CD4-positive, CD25-positive, alpha-beta regulatory T cell (primary cell): ENCODE measurements at regions not wholly inside any gene's neighbourhood (a gene's known extent, or its start where the extent isn't known, plus 50 kb on each side); places are given as distances from the start of the nearest gene placed in this dataset.

Experiments
- ATAC-seq, 2 donors: fragments of 150-1000 bp; cut with Tn5 transposase; one replicate each; pipeline ENCODE4 v1.10.0; 2021; ENCODE audit warnings: low read depth in 2 of 2, moderate number of reproducible peaks in 2 of 2, moderate library complexity in 1 of 2
- DNase-seq, 3 donors: peaks; one replicate each; pipeline versions ENCODE4 v3.0.0 to v3.0.0-alpha.2; 2012 to 2022; ENCODE audit warnings: mixed read lengths in 1 of 3
- H3K27ac ChIP-seq: one replicate; pipeline ENCODE4 v1.7.0; 2013; ENCODE audit warnings: mild to moderate bottlenecking, low read length; ENCODE audit not compliant: insufficient read depth, poor library complexity, severe bottlenecking
- H3K27me3 ChIP-seq: one replicate; pipeline ENCODE4 v1.7.0; 2013; ENCODE audit warnings: low read length; ENCODE audit not compliant: control insufficient read depth, insufficient read depth
- H3K36me3 ChIP-seq: one replicate; pipeline ENCODE4 v1.7.0; 2013; ENCODE audit warnings: mild to moderate bottlenecking, low read length, moderate library complexity; ENCODE audit not compliant: control insufficient read depth, insufficient read depth
- H3K4me1 ChIP-seq: 2 replicates; pipeline ENCODE4 v1.7.0; 2013; ENCODE audit warnings: mild to moderate bottlenecking, low read length; ENCODE audit not compliant: insufficient read depth, control insufficient read depth, poor library complexity, severe bottlenecking
- H3K4me3 ChIP-seq: one replicate; pipeline ENCODE4 v1.7.0; 2013; ENCODE audit warnings: low read depth, mild to moderate bottlenecking, low read length, moderate library complexity
- H3K9me3 ChIP-seq, 2 experiments: 1 replicate in 1 of 2; 2 replicates in 1 of 2; pipeline ENCODE4 v1.7.0; 2013; ENCODE audit warnings: low read length in 2 of 2, mild to moderate bottlenecking in 1 of 2, moderate library complexity in 1 of 2; ENCODE audit not compliant: control insufficient read depth in 2 of 2
- H3K27ac Mint-ChIP-seq, 3 donors: one replicate each; pipeline ENCODE4 v1.8.0; 2020 to 2022; ENCODE audit warnings: mild to moderate bottlenecking in 3 of 3, mixed read lengths in 3 of 3, moderate library complexity in 2 of 3
- H3K27me3 Mint-ChIP-seq: one replicate; pipeline ENCODE4 v1.8.0; 2022; ENCODE audit warnings: mild to moderate bottlenecking, mixed read lengths
- H3K36me3 Mint-ChIP-seq: one replicate; pipeline ENCODE4 v1.8.0; 2020; ENCODE audit warnings: mixed read lengths
- H3K4me1 Mint-ChIP-seq, 4 donors: one replicate each; pipeline ENCODE4 v1.8.0; 2020 to 2022; ENCODE audit warnings: mixed read lengths in 4 of 4, mild to moderate bottlenecking in 1 of 4
- H3K4me3 Mint-ChIP-seq, 4 donors: one replicate each; pipeline ENCODE4 v1.8.0; 2020 to 2022; ENCODE audit warnings: mild to moderate bottlenecking in 4 of 4, mixed read lengths in 4 of 4, moderate library complexity in 3 of 4
- H3K9me3 Mint-ChIP-seq, 7 donors: one replicate each; pipeline ENCODE4 v1.8.0; 2020 to 2022; ENCODE audit warnings: mixed read lengths in 7 of 7, mild to moderate bottlenecking in 3 of 7, moderate library complexity in 2 of 7

DNA sequence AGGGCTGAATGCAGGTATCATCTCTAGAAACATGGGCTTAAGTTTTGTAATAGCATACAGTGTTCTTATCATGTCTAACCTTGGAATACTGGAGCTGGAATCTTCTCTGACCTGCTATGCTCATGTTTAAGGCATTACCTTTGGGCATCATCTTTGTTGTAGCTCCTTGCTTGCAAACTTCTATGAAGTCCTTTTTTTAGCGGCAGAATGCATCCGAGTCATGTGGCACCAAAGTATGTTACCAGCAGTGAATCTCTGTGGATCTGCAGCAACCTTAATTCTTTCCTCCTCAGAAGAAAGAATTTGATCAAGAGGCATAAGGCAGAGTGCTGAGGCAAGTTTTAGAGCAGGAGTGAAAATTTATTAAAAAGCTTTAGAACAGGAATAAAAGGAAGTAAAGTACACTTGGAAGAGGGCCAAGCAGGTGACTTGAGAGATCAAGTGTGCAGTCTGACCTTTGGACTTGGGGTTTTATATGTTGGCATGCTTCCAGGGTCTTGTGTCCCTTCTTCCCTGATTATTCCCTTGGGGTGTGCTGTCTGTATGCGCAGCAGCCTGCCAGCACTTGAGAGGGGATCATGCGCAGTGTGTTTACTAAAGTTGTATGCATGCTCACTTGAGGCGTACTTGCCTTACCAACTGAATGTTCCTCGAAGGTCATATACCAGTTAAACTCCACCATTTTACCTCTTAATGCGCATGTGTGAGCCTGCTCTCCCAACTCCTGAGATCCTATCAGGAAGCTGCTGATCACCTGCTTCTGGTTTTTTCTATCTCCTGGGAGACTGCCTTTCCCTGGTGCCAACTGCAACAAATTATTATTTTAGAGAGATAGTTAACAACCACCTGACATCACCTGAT, 115.5 kb downstream of the LACC1 start:
- Mint-ChIP-seq H3K27me3 (peaks cover 25% of the 10 kb centered on the region), H3K9me3 (peaks cover 0 to 22% (median 8%) of the 10 kb centered on the region in 7 donors), H3K36me3 (no peaks in the 10 kb centered on the region), H3K4me3 (no peak overlapping the region), H3K27ac (no peak overlapping the region), H3K4me1 (no peaks in the 10 kb centered on the region)
- no peaks in the 10 kb centered on the region for H3K36me3 ChIP-seq
- peaks cover 3 to 5% of the 10 kb centered on the region in 2 experiments for H3K9me3 ChIP-seq
- H3K4me3 ChIP-seq = no peak overlapping the region
- peaks cover 2% of the 10 kb centered on the region for H3K27me3 ChIP-seq
- H3K4me1 ChIP-seq = no peaks in the 10 kb centered on the region
- ATAC-seq (no peak), DNase-seq (no peak)
- H3K27ac ChIP-seq = no peak overlapping the region

DNA sequence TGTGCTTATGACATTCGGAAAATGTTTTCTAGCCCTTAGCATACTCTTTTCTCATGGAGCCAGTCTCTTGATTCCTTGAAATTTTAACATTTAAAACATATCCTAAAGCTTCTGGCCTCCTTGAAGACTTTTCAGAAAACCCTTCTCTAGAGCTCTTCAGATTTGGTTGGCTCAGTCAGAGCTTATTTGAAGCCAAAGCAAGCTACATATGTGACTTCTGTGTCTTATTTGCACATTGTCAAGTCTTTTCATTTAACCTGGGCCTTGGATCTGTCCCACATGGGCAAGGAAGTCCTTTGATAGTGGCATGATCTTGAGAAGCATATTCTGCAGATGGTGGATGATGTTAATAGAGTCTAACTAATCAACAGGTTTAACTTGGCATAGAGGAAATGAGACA, 116.5 kb downstream of the LACC1 start:
- Mint-ChIP-seq H3K4me3 (no peak overlapping the region), H3K27ac (no peak overlapping the region), H3K4me1 (no peaks in the 10 kb centered on the region), H3K9me3 (peaks cover 0 to 22% (median 8%) of the 10 kb centered on the region in 7 donors), H3K36me3 (no peaks in the 10 kb centered on the region), H3K27me3 (peaks cover 20% of the 10 kb centered on the region)
- Histone ChIP-seq H3K27me3 (peaks cover 2% of the 10 kb centered on the region), H3K36me3 (no peaks in the 10 kb centered on the region), H3K9me3 (peaks cover 3 to 5% of the 10 kb centered on the region in 2 experiments), H3K4me1 (no peaks in the 10 kb centered on the region), H3K4me3 (no peak overlapping the region), H3K27ac (no peak overlapping the region)
- ATAC-seq (no peak), DNase-seq (no peak)

DNA sequence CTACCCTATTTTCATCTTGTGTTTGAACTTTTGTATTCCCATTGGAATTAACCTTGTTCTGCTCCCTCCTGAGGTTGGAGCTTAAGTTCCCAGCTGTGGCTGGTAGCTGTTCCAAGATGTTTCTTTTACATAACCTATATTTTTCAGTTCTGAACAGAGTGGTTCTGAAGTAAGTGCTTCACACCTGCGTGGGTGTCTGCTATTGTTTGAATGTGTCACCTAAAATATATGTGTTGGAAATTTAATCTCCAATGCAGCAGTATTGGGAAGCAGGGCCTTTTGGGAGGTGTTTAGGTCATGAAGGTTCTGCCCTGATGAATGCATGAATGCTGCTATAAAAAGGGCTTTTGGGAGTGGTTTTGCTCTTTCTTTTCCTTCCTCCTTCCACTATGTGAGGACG, 123.8 kb downstream of the LACC1 start:
- Mint-ChIP-seq H3K27me3 (peaks cover 9% of the 10 kb centered on the region), H3K27ac (no peak overlapping the region), H3K9me3 (peaks cover 0 to 6% (median 0%) of the 10 kb centered on the region in 7 donors), H3K4me3 (no peak overlapping the region), H3K4me1 (no peaks in the 10 kb centered on the region), H3K36me3 (no peaks in the 10 kb centered on the region)
- Histone ChIP-seq H3K27ac (no peak overlapping the region), H3K4me3 (no peak overlapping the region), H3K9me3 (peaks cover 0 to 5% of the 10 kb centered on the region in 2 experiments), H3K36me3 (no peaks in the 10 kb centered on the region), H3K4me1 (no peaks in the 10 kb centered on the region), H3K27me3 (peaks cover 2% of the 10 kb centered on the region)
- no peak for DNase-seq
- ATAC-seq = no peak

DNA sequence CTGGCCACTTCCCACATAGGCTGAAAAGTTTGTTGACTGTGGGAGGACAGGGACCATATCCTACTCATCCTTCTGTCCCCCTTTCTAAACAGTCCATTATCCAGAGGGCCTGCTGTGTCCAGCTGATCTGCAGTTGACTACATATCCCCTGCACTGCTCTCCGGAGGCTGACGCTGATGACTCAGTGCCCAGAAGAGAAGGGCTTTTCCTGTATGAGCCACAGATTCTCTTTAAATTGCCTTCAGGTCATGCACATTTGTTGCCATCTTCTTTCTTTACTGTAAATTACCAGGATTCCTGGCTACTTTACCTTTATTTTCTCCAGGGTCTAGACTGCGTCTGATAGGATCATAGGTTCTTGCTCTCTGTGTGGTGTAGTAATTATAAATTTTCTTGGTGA, 125.2 kb downstream of the LACC1 start:
- peaks cover 0 to 6% (median 0%) of the 10 kb centered on the region in 7 donors for H3K9me3 Mint-ChIP-seq
- Histone ChIP-seq H3K4me1 (no peaks in the 10 kb centered on the region), H3K4me3 (no peak overlapping the region), H3K27me3 (peaks cover 6% of the 10 kb centered on the region), H3K27ac (no peak overlapping the region), H3K9me3 (peaks cover 0 to 5% of the 10 kb centered on the region in 2 experiments), H3K36me3 (no peaks in the 10 kb centered on the region)
- H3K4me1 Mint-ChIP-seq = no peaks in the 10 kb centered on the region
- H3K27me3 Mint-ChIP-seq = peaks cover 14% of the 10 kb centered on the region
- H3K27ac Mint-ChIP-seq = no peak overlapping the region
- H3K4me3 Mint-ChIP-seq = no peak overlapping the region
- DNase-seq = no peak
- H3K36me3 Mint-ChIP-seq = no peaks in the 10 kb centered on the region
- no peak for ATAC-seq

DNA sequence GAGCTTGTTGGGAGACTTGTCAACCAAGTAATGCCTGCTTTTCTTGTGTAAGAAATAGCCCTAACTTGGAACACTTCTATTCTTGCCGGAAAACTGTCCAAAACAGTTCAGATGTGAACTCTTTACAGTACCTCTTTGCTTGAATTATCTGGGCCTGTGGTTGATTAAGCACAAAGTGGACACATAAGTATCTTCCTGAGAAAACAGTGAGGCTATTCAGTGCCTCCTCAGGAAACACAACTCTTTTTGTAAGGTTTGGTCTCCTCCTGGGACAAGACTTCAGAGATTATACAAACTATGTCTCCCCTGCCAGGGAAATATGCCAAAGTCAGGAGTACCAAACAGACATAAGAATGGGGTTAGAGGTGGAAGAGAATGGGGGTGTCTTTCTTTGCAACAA, 127.7 kb downstream of the LACC1 start:
- H3K27me3 ChIP-seq = peaks cover 7% of the 10 kb centered on the region
- H3K4me3 ChIP-seq = no peak overlapping the region
- ATAC-seq = no peak
- peaks cover 0 to 5% of the 10 kb centered on the region in 2 experiments for H3K9me3 ChIP-seq
- H3K27ac Mint-ChIP-seq = no peak overlapping the region
- no peak for DNase-seq
- H3K36me3 ChIP-seq = no peaks in the 10 kb centered on the region
- H3K9me3 Mint-ChIP-seq = peaks cover 0 to 6% (median 1%) of the 10 kb centered on the region in 7 donors
- no peaks in the 10 kb centered on the region for H3K4me1 ChIP-seq
- H3K27me3 Mint-ChIP-seq = peaks cover 17% of the 10 kb centered on the region
- no peak overlapping the region for H3K27ac ChIP-seq
- H3K36me3 Mint-ChIP-seq = no peaks in the 10 kb centered on the region
- no peaks in the 10 kb centered on the region for H3K4me1 Mint-ChIP-seq
- H3K4me3 Mint-ChIP-seq = no peak overlapping the region

DNA sequence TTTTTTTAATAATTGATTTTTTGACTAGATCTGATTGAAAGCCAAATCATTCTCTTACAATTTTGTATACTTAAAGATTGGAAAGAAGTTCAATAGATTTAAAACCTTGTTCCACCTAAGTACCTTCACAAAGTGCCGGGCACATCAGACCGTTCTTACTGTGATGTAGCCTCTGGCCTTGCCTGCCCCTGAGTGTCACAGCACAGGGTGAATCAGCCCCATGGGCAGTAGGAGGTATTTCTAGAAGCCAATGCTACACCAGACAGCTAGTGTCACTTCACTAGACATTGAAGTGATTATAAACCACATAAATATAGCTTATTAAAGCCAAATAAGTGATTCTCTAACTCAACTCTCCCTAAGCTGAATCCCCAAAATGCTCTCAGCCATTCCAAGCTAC, 131.3 kb downstream of the LACC1 start:
- Histone ChIP-seq H3K27ac (no peak overlapping the region), H3K4me1 (no peaks in the 10 kb centered on the region), H3K9me3 (peaks cover 0 to 5% of the 10 kb centered on the region in 2 experiments), H3K36me3 (no peaks in the 10 kb centered on the region), H3K4me3 (no peak overlapping the region), H3K27me3 (peaks cover 5% of the 10 kb centered on the region)
- Mint-ChIP-seq H3K36me3 (no peaks in the 10 kb centered on the region), H3K27me3 (peaks cover 16% of the 10 kb centered on the region), H3K4me3 (no peak overlapping the region), H3K4me1 (no peaks in the 10 kb centered on the region), H3K27ac (no peak overlapping the region), H3K9me3 (peaks cover 0 to 6% (median 2%) of the 10 kb centered on the region in 7 donors)
- DNase-seq (no peak), ATAC-seq (no peak)

DNA sequence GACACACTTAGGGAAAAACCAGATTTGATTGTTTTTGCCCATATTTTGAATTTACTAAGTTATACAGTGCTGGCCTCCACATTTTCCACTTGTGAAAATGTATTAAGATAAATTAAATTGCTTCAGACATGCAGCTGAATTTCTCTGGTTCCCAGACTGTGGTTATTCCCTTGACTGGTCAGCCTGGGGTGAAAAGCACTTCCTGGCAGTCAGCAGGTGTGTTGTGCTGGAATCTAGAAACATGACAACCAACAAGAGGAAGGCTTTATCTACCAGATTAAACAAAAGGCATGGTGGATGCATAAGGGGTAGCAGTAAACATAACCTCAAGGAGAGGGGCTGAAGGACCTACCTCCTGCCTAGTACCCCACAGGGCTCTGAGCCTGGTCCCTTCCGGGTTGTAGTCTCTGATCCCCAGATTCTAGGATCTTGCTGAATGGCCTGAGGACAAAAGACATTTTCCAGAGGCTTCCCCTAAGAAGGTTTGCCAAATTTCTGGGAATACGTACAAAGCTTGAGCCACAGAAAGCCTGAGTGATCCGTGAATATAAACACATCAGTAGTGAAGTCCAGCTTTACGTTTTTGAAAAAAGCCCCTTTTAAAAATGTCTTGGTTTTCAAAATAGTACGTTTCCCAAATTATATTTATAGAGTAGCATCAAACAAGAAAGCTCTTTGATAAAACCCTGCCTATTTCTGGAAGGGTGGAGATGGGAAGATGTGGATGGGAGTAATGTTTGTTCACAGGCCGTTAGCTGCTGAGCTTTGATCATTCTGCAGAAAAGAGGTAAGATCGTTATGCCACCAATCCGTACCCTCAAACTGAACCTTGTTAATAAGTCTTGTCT, 133.4 kb downstream of the LACC1 start:
- DNase-seq = no peak
- H3K27ac Mint-ChIP-seq = no peak overlapping the region
- peaks cover 18% of the 10 kb centered on the region for H3K27me3 Mint-ChIP-seq
- no peak for ATAC-seq
- no peak overlapping the region for H3K27ac ChIP-seq
- H3K36me3 Mint-ChIP-seq = no peaks in the 10 kb centered on the region
- peaks cover 0 to 4% (median 0%) of the 10 kb centered on the region in 7 donors for H3K9me3 Mint-ChIP-seq
- H3K4me3 ChIP-seq = no peak overlapping the region
- no peaks in the 10 kb centered on the region for H3K4me1 ChIP-seq
- H3K4me1 Mint-ChIP-seq = no peaks in the 10 kb centered on the region
- no peaks in the 10 kb centered on the region for H3K9me3 ChIP-seq
- H3K36me3 ChIP-seq = no peaks in the 10 kb centered on the region
- H3K27me3 ChIP-seq = peaks cover 7% of the 10 kb centered on the region
- no peak overlapping the region for H3K4me3 Mint-ChIP-seq
